BJ (cell line): ENCODE measurements at regions not wholly inside any gene's neighbourhood (a gene's known extent, or its start where the extent isn't known, plus 50 kb on each side); places are given as distances from the start of the nearest gene placed in this dataset.

ENCODE experiments used
- CTCF ChIA-PET: fragments of 350-600 bp; formaldehyde crosslinking; extraction: SDS; loops from one replicate; lab custom pipeline; 2021; ENCODE audit warnings: antibody characterized with exemption, inconsistent platforms; lab: Yijun Ruan, JAX
- POLR2A ChIA-PET: fragments of 300-600 bp; sonication (Branson Sonifier 250); formaldehyde crosslinking; extraction: SDS; loops from one replicate; lab custom pipeline; 2021; ENCODE audit warnings: antibody characterized with exemption; lab: Charles Lee
- DNase-seq: peaks from one replicate; pipeline ENCODE4 v3.0.0-alpha.2; 2011; ENCODE audit warnings: low read depth
- H3K27me3 ChIP-seq: 2 replicates; pipeline ENCODE4 v1.6.0; 2011; ENCODE audit warnings: low read length; ENCODE audit not compliant: control insufficient read depth, insufficient read depth
- H3K36me3 ChIP-seq: 2 replicates; pipeline ENCODE4 v1.5.1; 2011; ENCODE audit warnings: low read length; ENCODE audit not compliant: control insufficient read depth, insufficient read depth
- H3K4me3 ChIP-seq: 2 replicates; pipeline ENCODE4 v1.5.1; 2011; ENCODE audit warnings: low read depth, mild to moderate bottlenecking, control low read depth, low read length
- TF ChIP-seq, protein P1 (sequence below): IDR thresholded peaks from 2 replicates; pipeline ENCODE4 v1.5.1; 2011; ENCODE audit warnings: low read depth, mild to moderate bottlenecking, control low read depth, inconsistent platforms, low read length, moderate library complexity; ENCODE audit not compliant: insufficient read depth

DNA sequence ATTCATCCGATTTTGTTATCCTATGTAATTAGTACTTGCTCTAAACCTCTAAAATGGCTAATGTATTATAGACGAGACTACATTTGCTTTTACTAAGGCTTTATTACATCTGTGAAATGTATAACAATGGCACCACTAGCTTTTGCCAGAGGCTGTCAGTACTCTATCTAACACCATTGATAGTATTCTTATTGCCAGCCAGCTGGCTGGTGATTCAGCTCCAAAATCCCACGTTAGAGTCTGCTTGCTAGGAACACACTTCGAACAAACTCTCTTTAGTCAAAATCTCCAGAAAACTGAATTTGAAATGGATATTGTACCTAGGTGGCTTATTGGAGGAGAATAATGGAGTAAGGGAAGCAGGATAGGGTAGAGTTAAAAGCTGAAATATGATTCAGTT, 839.2 kb downstream of the SLC6A15 start:
- TF ChIP-seq, protein P1, sequence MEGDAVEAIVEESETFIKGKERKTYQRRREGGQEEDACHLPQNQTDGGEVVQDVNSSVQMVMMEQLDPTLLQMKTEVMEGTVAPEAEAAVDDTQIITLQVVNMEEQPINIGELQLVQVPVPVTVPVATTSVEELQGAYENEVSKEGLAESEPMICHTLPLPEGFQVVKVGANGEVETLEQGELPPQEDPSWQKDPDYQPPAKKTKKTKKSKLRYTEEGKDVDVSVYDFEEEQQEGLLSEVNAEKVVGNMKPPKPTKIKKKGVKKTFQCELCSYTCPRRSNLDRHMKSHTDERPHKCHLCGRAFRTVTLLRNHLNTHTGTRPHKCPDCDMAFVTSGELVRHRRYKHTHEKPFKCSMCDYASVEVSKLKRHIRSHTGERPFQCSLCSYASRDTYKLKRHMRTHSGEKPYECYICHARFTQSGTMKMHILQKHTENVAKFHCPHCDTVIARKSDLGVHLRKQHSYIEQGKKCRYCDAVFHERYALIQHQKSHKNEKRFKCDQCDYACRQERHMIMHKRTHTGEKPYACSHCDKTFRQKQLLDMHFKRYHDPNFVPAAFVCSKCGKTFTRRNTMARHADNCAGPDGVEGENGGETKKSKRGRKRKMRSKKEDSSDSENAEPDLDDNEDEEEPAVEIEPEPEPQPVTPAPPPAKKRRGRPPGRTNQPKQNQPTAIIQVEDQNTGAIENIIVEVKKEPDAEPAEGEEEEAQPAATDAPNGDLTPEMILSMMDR, result no peak
- POLR2A ChIA-PET, result no interaction called here
- CTCF ChIA-PET, result no interaction called here

DNA sequence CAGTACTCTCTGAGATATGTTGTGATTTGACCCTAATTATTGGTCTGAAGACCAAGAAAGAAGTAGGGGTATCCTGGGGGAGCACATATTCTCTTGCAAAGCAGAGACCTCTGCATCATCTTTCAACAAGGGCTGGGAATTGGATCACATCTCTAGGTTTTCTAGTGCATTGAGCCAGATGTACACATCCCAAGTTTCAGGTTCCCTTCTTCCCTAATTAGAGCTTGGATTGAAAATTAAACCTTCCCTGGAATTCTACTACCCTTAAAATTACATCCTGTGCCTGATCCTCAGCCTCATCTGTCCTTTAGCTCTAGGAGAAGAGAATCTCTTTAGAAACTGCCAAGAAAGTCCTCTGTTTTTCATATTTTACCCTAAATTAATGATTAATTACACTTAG, 839.6 kb downstream of the SLC6A15 start:
- ChIA-PET CTCF (no interaction called here), POLR2A (no interaction called here)
- Histone ChIP-seq H3K4me3 (no peak overlapping the region), H3K27me3 (no peaks in the 10 kb centered on the region), H3K36me3 (no peaks in the 10 kb centered on the region)
- TF ChIP-seq, protein P1, result no peak
- no peak for DNase-seq

More for the DNA sequence above, 839.2 kb downstream of the SLC6A15 start:
- no peak for DNase-seq
- no peak overlapping the region for H3K4me3 ChIP-seq
- H3K27me3 ChIP-seq, result no peaks in the 10 kb centered on the region
- no peaks in the 10 kb centered on the region for H3K36me3 ChIP-seq

DNA sequence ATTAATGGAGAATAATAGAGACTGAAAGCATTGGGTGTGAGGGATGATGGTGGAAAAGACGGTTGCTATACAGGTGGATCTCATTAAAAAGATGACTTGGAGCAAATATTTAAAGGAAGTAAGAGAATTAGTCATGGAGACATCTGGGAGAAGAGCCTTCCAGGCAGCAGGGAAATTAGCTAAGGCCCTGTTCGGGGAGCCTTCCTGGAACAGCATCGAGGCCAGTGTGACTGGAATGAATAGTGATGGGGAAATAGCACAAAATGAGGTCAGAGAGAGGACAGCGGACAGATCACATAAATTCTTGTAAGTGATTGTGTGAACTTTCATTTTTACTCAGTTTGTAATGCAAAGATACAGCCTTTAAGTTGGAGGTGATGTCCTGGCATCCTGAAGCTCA, 842.3 kb downstream of the SLC6A15 start:
- Histone ChIP-seq H3K36me3 (no peaks in the 10 kb centered on the region), H3K27me3 (no peaks in the 10 kb centered on the region), H3K4me3 (no peak overlapping the region)
- DNase-seq, result peak; percentile 96
- TF ChIP-seq, protein P1, result no peak
- ChIA-PET POLR2A (interaction anchor here (0.6 kb wide), 2 partner anchors 83 to 123 kb away, joined by 3 read pairs; no protein-coding TSS in a partner anchor), CTCF (no interaction called here)

DNA sequence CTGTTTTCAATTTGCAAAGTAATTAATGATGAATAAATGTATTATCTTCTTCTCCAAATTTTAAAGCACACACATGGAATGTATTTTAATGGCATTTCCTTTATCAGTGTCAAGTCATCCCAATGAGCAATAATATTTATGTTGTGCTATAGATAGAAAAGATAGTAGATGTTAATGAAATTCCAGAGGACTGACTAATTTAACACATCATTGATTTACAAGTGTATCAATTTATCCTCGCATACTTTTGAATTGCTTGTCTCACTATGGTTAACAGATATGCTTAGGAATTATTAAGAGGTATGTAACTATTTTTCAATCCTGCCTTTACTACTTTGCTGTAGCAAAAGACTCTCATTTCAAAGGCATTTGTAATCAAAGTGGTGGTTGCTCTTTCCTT, 842.9 kb downstream of the SLC6A15 start:
- no peaks in the 10 kb centered on the region for H3K27me3 ChIP-seq
- no peak overlapping the region for H3K4me3 ChIP-seq
- H3K36me3 ChIP-seq, result no peaks in the 10 kb centered on the region
- TF ChIP-seq, protein P1, result no peak
- peak; percentile 78 for DNase-seq
- CTCF ChIA-PET, result no interaction called here
- POLR2A ChIA-PET, result interaction anchor here (0.5 to 0.6 kb wide), 2 partner anchors 145 to 1542 kb away, joined by 3 read pairs; no protein-coding TSS in a partner anchor

DNA sequence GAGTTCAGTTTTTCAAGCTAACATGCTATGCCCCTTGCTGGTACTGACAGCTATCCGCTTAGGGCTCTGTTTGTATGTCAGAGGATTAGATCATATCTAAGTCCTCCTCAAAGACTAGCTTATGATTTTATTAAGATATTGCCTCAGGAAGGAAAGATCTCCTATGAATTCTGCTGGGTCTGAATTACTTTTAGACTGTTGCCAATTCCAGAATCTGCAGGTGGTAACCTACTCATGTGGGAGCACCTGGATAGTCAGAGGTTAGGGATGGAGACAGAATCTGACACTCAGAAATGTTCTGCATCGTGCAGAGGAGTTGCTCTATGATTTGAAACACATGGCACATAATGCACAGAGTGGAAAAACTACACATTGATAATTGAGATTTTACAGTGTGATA, 843.4 kb downstream of the SLC6A15 start:
- H3K36me3 ChIP-seq, result no peaks in the 10 kb centered on the region
- CTCF ChIA-PET, result no interaction called here
- no peak overlapping the region for H3K4me3 ChIP-seq
- no peak for DNase-seq
- no peaks in the 10 kb centered on the region for H3K27me3 ChIP-seq
- POLR2A ChIA-PET, result interaction anchor here (0.5 to 0.6 kb wide), 2 partner anchors 144 to 1542 kb away, joined by 3 read pairs; no protein-coding TSS in a partner anchor
- TF ChIP-seq, protein P1, result no peak
